PC-3 (cell line): ENCODE measurements at regions not wholly inside any gene's neighbourhood (a gene's known extent, or its start where the extent isn't known, plus 50 kb on each side); places are given as distances from the start of the nearest gene placed in this dataset.

Experiments
- ATAC-seq: fragments of 200-7000 bp; cut with Tn5 transposase; 2 replicates; pipeline ENCODE4 v1.9.1; 2020; ENCODE audit warnings: mild to moderate bottlenecking, moderate library complexity
- BruUV-seq: library from RNA; stranded (reverse); fragments of 400-500 nt; replicated peaks from 2 replicates; lab custom pipeline; 2021; lab: Mats Ljungman, UMichigan
- CTCF ChIA-PET: fragments of 300-600 bp; sonication (Branson Sonifier 250); formaldehyde crosslinking; loops from one replicate; lab custom pipeline; 2022; ENCODE audit warnings: antibody characterized with exemption; lab: Charles Lee
- POLR2A ChIA-PET: fragments of 300-600 bp; sonication (Branson Sonifier 250); formaldehyde crosslinking; loops from one replicate; lab custom pipeline; 2022; ENCODE audit warnings: antibody characterized with exemption; ENCODE audit not compliant: unreplicated experiment; lab: Charles Lee
- DNase-seq: peaks from one replicate; pipeline ENCODE4 v3.0.0-alpha.2; 2015
- H2AFZ ChIP-seq: fragments of 300-600 bp; sonication (generic); 2 replicates; pipeline ENCODE4 v1.6.0; 2016; ENCODE audit warnings: antibody characterized with exemption, low read length
- H3F3A ChIP-seq: fragments of 300-600 bp; sonication (generic); one replicate; pipeline ENCODE4 v1.6.0; 2017; ENCODE audit warnings: antibody characterized with exemption, low read length, control low read depth, mild to moderate bottlenecking; ENCODE audit not compliant: unreplicated experiment
- H3K27ac ChIP-seq: fragments of 300-600 bp; sonication (generic); 2 replicates; pipeline ENCODE4 v1.5.1; 2016; ENCODE audit warnings: mild to moderate bottlenecking, low read length
- H3K27me3 ChIP-seq: fragments of 300-600 bp; sonication (generic); 2 replicates; pipeline ENCODE4 v1.6.1; 2016; ENCODE audit warnings: low read length, mixed read lengths
- H3K36me3 ChIP-seq: fragments of 300-600 bp; sonication (generic); 2 replicates; pipeline ENCODE4 v1.6.1; 2016; ENCODE audit warnings: low read depth, mixed run types, low read length, mixed read lengths
- H3K4me1 ChIP-seq: fragments of 300-600 bp; sonication (generic); 2 replicates; pipeline ENCODE4 v1.5.1; 2016; ENCODE audit warnings: low read length; ENCODE audit not compliant: insufficient read depth
- H3K4me2 ChIP-seq: fragments of 300-600 bp; sonication (generic); 2 replicates; pipeline ENCODE4 v1.6.0; 2016; ENCODE audit warnings: low read length
- H3K4me3 ChIP-seq: fragments of 300-600 bp; sonication (generic); 2 replicates; pipeline ENCODE4 v1.5.1; 2016; ENCODE audit warnings: mild to moderate bottlenecking, low read length, mixed read lengths
- H3K79me2 ChIP-seq: fragments of 300-600 bp; sonication (generic); 2 replicates; pipeline ENCODE4 v1.6.1; 2017; ENCODE audit warnings: low read length, mixed read lengths
- H3K9ac ChIP-seq: fragments of 300-600 bp; sonication (generic); 2 replicates; pipeline ENCODE4 v1.6.0; 2016; ENCODE audit warnings: mild to moderate bottlenecking, low read length
- H3K9me2 ChIP-seq: fragments of 300-600 bp; sonication (generic); replicated peaks from 2 replicates; pipeline ENCODE4 v1.6.1; 2016; ENCODE audit warnings: mixed run types, low read length, mixed read lengths
- H3K9me3 ChIP-seq: fragments of 300-600 bp; sonication (generic); 2 replicates; pipeline ENCODE4 v1.6.1; 2016; ENCODE audit warnings: low read length, mixed read lengths
- H4K20me1 ChIP-seq: fragments of 300-600 bp; sonication (generic); 2 replicates; pipeline ENCODE4 v1.6.1; 2016; ENCODE audit warnings: low read length, mixed read lengths
- CTCF ChIP-seq: fragments of 300-600 bp; sonication (generic); conservative IDR thresholded peaks from 2 replicates; pipeline ENCODE4 v1.5.1; 2017; ENCODE audit warnings: antibody characterized with exemption, low read depth, mild to moderate bottlenecking, low read length
- EZH2 ChIP-seq: fragments of 300-600 bp; sonication (generic); IDR thresholded peaks from one replicate; pipeline ENCODE4 v1.6.1; 2017; ENCODE audit warnings: antibody characterized with exemption, mild to moderate bottlenecking, low read length; ENCODE audit not compliant: unreplicated experiment
- EZH2phosphoT487 ChIP-seq: fragments of 300-600 bp; sonication (generic); IDR thresholded peaks from 2 replicates; pipeline ENCODE4 v1.6.1; 2018; ENCODE audit warnings: mild to moderate bottlenecking, antibody characterized with exemption, low read length, borderline replicate concordance
- intact Hi-C: fragments of 100-400 bp; cut with micrococcal nuclease; formaldehyde crosslinking; loops from 2 replicates; pipeline ENCODE4 v1.9.0; 2023

- Histone ChIP-seq H3K9ac (no peak overlapping the region), H3K36me3 (no peaks in the 10 kb centered on the region), H3K27me3 (peaks cover 7% of the 10 kb centered on the region; the same call in 1 of the 2 replicates), H3K4me2 (no peak overlapping the region), H3K9me2 (no peaks in the 10 kb centered on the region), H3F3A (no peaks in the 10 kb centered on the region), H3K27ac (no peak overlapping the region), H3K4me1 (no peaks in the 10 kb centered on the region), H4K20me1 (no peaks in the 10 kb centered on the region), H3K4me3 (no peak overlapping the region), H3K79me2 (no peaks in the 10 kb centered on the region), H3K9me3 (no peaks in the 10 kb centered on the region), H2AFZ (no peak overlapping the region)
- ChIA-PET CTCF (no interaction called here), POLR2A (no interaction called here)
- ATAC-seq (no peak), DNase-seq (no peak)
- intact Hi-C loops: no loop called here
- no TSS peak for BruUV-seq
- TF ChIP-seq EZH2phosphoT487 (no peak), CTCF (no peak), EZH2 (no peak)
Observed at GRCh38 chr16:63922560-63922959, 1199.3 kb downstream of the CDH11 start.

DNA sequence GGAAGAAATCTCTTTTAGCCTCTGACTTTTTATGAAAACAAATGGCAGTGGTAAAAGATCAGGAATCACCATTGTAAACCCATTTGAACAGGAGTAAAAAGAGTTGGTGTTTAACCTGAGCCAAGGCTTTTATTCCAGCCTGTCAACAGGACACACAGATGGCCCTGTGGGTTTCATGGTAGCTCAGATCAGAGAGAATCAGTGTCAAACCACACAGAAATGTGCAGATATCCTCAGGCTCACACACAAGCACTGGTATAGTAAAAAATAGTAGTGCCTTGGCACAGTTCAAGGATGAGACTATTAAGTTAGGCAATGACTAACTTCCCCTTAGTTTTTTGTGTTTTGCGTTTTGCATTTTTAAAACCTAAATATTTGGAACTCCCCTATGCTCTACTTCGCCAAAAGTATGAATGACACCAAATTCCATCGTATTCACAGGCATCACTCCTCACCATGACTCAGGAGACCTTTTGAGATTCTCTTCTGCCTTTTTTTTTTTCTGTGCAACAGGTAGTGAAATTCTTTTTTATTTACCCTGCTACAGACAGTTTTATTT is 1200.0 kb downstream of the CDH11 start:
- ChIA-PET CTCF (no interaction called here), POLR2A (no interaction called here)
- H3F3A ChIP-seq: no peaks in the 10 kb centered on the region
- no TSS peak for BruUV-seq
- no peaks in the 10 kb centered on the region for H4K20me1 ChIP-seq
- H3K79me2 ChIP-seq: no peaks in the 10 kb centered on the region
- no peaks in the 10 kb centered on the region for H3K4me1 ChIP-seq
- H3K9me3 ChIP-seq: no peaks in the 10 kb centered on the region
- no peak for TF ChIP-seq CTCF
- TF ChIP-seq EZH2phosphoT487: no peak
- no peak for TF ChIP-seq EZH2
- intact Hi-C loops: no loop called here
- H2AFZ ChIP-seq: no peak overlapping the region
- no peaks in the 10 kb centered on the region for H3K9me2 ChIP-seq
- H3K27ac ChIP-seq: no peak overlapping the region
- H3K4me3 ChIP-seq: no peak overlapping the region
- H3K9ac ChIP-seq: no peak overlapping the region
- no peak overlapping the region for H3K4me2 ChIP-seq
- ATAC-seq (no peak), DNase-seq (no peak)
- peaks cover 6% of the 10 kb centered on the region; the same call in 1 of the 2 replicates for H3K27me3 ChIP-seq
- H3K36me3 ChIP-seq: no peaks in the 10 kb centered on the region

DNA sequence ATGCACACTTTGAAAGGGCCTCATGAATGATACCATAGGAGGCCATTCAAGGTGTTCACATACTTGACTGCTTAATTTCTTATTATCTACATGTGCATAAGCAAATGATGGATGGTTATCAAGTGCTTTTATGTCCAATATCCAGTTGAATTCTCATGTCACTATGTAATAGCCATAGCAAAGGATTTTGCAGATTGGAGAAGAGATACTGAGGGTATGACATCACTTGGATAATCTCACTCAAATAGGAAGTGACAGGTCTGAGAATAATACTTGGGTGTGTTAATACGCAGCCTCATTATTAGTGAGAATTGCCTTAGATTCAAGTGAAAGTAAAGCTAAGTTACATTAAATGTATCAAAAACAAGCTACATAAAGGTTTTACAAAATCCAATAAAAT is 1208.6 kb downstream of the CDH11 start:
- H3K27ac ChIP-seq: no peak overlapping the region
- H3K36me3 ChIP-seq: no peaks in the 10 kb centered on the region
- no peaks in the 10 kb centered on the region for H3K9me3 ChIP-seq
- TF ChIP-seq EZH2: no peak
- no peak for TF ChIP-seq EZH2phosphoT487
- TF ChIP-seq CTCF: no peak
- no peak overlapping the region for H3K4me2 ChIP-seq
- H3F3A ChIP-seq: no peaks in the 10 kb centered on the region
- no peaks in the 10 kb centered on the region for H4K20me1 ChIP-seq
- no peaks in the 10 kb centered on the region for H3K79me2 ChIP-seq
- ATAC-seq (no peak), DNase-seq (no peak)
- no peak overlapping the region for H3K4me3 ChIP-seq
- no peak overlapping the region for H2AFZ ChIP-seq
- ChIA-PET POLR2A (no interaction called here), CTCF (no interaction called here)
- no peaks in the 10 kb centered on the region for H3K9me2 ChIP-seq
- H3K9ac ChIP-seq: no peak overlapping the region
- peaks cover 9% of the 10 kb centered on the region for H3K27me3 ChIP-seq
- no TSS peak for BruUV-seq
- intact Hi-C loops: no loop called here
- no peaks in the 10 kb centered on the region for H3K4me1 ChIP-seq
